Calu3 (cell line): ENCODE measurements at regions not wholly inside any gene's neighbourhood (a gene's known extent, or its start where the extent isn't known, plus 50 kb on each side); places are given as distances from the start of the nearest gene placed in this dataset.

Source experiments
- BruUV-seq: library from RNA; stranded (reverse); fragments of 400-500 nt; replicated peaks from 2 replicates; lab custom pipeline; 2021; lab: Mats Ljungman, UMichigan
- CTCF ChIA-PET: fragments of 300-600 bp; sonication (Branson Sonifier 250); formaldehyde crosslinking; loops from one replicate; lab custom pipeline; 2022; ENCODE audit warnings: antibody characterized with exemption; lab: Charles Lee
- DNase-seq: peaks from one replicate; pipeline ENCODE4 v3.0.0; 2022
- H3K27ac Mint-ChIP-seq: one replicate; pipeline ENCODE4 v1.8.0; 2022; ENCODE audit warnings: mixed read lengths; ENCODE audit not compliant: unreplicated experiment
- H3K27me3 Mint-ChIP-seq: one replicate; pipeline ENCODE4 v1.8.0; 2022; ENCODE audit warnings: mixed read lengths; ENCODE audit not compliant: unreplicated experiment
- H3K36me3 Mint-ChIP-seq: one replicate; pipeline ENCODE4 v1.8.0; 2022; ENCODE audit warnings: mild to moderate bottlenecking, moderate library complexity, mixed read lengths; ENCODE audit not compliant: insufficient read depth, unreplicated experiment
- H3K4me1 Mint-ChIP-seq: one replicate; pipeline ENCODE4 v1.8.0; 2022; ENCODE audit warnings: mild to moderate bottlenecking, low read depth, mixed read lengths; ENCODE audit not compliant: unreplicated experiment
- H3K4me3 Mint-ChIP-seq: one replicate; pipeline ENCODE4 v1.8.0; 2022; ENCODE audit warnings: mild to moderate bottlenecking, low read depth, moderate library complexity, mixed read lengths; ENCODE audit not compliant: unreplicated experiment
- H3K9me3 Mint-ChIP-seq: one replicate; pipeline ENCODE4 v1.8.0; 2022; ENCODE audit warnings: low read depth, mixed read lengths; ENCODE audit not compliant: unreplicated experiment
- intact Hi-C: fragments of 100-400 bp; cut with micrococcal nuclease; formaldehyde crosslinking; loops from one replicate; pipeline ENCODE4 v1.10.0; 2022; ENCODE audit not compliant: unreplicated experiment
- TF ChIP-seq, protein P1 (sequence below): fragments of 200-600 bp; IDR thresholded peaks from one replicate; pipeline ENCODE4 v1.8.0; 2022; ENCODE audit warnings: antibody characterized with exemption; ENCODE audit not compliant: unreplicated experiment

DNA sequence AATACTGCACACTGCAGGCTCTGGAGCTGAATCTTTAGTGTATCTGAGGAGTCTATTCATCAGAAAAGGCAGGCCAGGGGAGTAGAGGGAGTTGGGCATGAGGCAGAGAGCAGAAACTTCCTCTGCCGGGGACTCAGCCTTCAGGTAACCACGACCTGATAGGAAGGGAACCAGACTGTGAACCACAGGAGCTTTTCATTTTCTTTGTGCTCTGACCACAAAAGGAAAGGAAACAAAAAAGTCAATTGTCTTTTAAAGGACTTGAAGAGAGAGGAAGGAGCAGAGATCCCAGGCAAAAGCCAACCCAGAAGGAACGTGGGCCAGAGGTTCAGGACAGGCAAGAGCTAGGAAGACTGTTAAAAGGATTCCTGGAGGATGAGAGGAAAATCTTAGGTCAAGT is 573.3 kb downstream of the EPHB1 start:
- H3K27ac Mint-ChIP-seq: no peak overlapping the region
- no peaks in the 10 kb centered on the region for H3K36me3 Mint-ChIP-seq
- TF ChIP-seq, protein P1, sequence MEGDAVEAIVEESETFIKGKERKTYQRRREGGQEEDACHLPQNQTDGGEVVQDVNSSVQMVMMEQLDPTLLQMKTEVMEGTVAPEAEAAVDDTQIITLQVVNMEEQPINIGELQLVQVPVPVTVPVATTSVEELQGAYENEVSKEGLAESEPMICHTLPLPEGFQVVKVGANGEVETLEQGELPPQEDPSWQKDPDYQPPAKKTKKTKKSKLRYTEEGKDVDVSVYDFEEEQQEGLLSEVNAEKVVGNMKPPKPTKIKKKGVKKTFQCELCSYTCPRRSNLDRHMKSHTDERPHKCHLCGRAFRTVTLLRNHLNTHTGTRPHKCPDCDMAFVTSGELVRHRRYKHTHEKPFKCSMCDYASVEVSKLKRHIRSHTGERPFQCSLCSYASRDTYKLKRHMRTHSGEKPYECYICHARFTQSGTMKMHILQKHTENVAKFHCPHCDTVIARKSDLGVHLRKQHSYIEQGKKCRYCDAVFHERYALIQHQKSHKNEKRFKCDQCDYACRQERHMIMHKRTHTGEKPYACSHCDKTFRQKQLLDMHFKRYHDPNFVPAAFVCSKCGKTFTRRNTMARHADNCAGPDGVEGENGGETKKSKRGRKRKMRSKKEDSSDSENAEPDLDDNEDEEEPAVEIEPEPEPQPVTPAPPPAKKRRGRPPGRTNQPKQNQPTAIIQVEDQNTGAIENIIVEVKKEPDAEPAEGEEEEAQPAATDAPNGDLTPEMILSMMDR: no peak
- CTCF ChIA-PET: interaction anchor here (0.7 to 1.4 kb wide), 3 partner anchors 11 to 1706 kb away, joined by 3 to 5 read pairs (median 3); no protein-coding TSS in a partner anchor
- intact Hi-C loops: no loop called here
- H3K27me3 Mint-ChIP-seq: peaks cover 12% of the 10 kb centered on the region
- H3K4me3 Mint-ChIP-seq: no peak overlapping the region
- H3K9me3 Mint-ChIP-seq: no peaks in the 10 kb centered on the region
- DNase-seq: no peak
- no TSS peak for BruUV-seq
- no peaks in the 10 kb centered on the region for H3K4me1 Mint-ChIP-seq

DNA sequence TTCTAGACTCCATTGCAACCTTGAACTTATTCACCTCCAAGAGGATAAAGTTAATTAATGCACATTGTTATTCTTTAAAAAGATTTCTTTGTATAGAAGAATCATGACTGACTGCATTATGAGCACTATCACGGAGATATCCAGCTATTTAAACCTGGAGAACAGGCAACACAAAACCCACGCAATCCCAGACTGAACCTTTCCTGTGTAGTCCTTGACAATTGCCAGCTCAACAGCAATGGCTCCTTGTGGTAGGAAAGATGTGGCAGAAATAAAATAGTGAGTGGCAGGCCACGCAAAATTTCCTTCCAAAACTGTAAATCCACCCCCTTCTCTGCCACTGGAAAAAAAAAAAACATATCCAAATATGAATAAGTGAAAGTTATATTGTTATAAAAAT is 573.7 kb downstream of the EPHB1 start:
- Mint-ChIP-seq H3K27ac (no peak overlapping the region), H3K36me3 (no peaks in the 10 kb centered on the region), H3K4me1 (no peaks in the 10 kb centered on the region), H3K4me3 (no peak overlapping the region), H3K27me3 (peaks cover 12% of the 10 kb centered on the region), H3K9me3 (no peaks in the 10 kb centered on the region)
- DNase-seq: no peak
- CTCF ChIA-PET: interaction anchor here (0.7 to 1.4 kb wide), 3 partner anchors 11 to 1705 kb away, joined by 3 to 5 read pairs (median 3); no protein-coding TSS in a partner anchor
- intact Hi-C loops: no loop called here
- no TSS peak for BruUV-seq
- TF ChIP-seq, protein P1: no peak

- no peak for DNase-seq
- CTCF ChIA-PET: no interaction called here
- no peaks in the 10 kb centered on the region for H3K36me3 Mint-ChIP-seq
- TF ChIP-seq, protein P1: no peak
- no peak overlapping the region for H3K4me3 Mint-ChIP-seq
- H3K27me3 Mint-ChIP-seq: no peaks in the 10 kb centered on the region
- H3K4me1 Mint-ChIP-seq: no peaks in the 10 kb centered on the region
- H3K27ac Mint-ChIP-seq: no peak overlapping the region
- intact Hi-C loops: no loop called here
- H3K9me3 Mint-ChIP-seq: peaks cover 6% of the 10 kb centered on the region
- no TSS peak for BruUV-seq
These were observed 579.5 kb downstream of the EPHB1 start for GRCh38 chr3:135374571-135374970.

- intact Hi-C loops: no loop called here
- CTCF ChIA-PET: no interaction called here
- Mint-ChIP-seq H3K4me1 (no peaks in the 10 kb centered on the region), H3K27ac (no peak overlapping the region), H3K36me3 (no peaks in the 10 kb centered on the region), H3K4me3 (no peak overlapping the region), H3K9me3 (peaks cover 3% of the 10 kb centered on the region), H3K27me3 (no peaks in the 10 kb centered on the region)
- TF ChIP-seq, protein P1: no peak
- no TSS peak for BruUV-seq
- DNase-seq: no peak
These were observed 583.3 kb upstream of the PPP2R3A start for GRCh38 chr3:135382188-135382587.
